GM18502 (cell line): ENCODE measurements at regions not wholly inside any gene's neighbourhood (a gene's known extent, or its start where the extent isn't known, plus 50 kb on each side); places are given as distances from the start of the nearest gene placed in this dataset.

Experiments used
- ATAC-seq: cut with Tn5 transposase; IDR thresholded peaks from one replicate; pipeline ENCODE4 v1.9.1; 2021; ENCODE audit warnings: mild to moderate bottlenecking; ENCODE audit not compliant: unreplicated experiment, poor library complexity

DNA sequence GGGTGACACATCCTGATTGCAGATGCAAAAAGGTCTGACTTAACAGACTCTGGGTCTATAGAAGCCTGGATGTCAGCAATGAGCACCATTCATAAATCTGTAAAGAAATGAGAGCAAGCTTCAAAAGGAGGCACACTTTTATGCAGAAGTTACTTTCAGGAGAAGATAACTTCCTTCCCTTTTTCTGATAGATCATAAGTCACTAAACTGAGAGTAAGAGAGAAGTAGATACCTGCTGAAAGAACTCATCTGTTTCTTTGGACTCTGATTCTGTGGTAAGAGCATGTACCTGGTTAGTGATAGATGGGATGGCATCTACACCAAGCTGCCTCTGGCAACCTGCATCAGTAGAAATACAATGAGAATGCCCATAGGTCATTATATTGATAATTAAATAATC, 525.6 kb downstream of the CETN3 start:
- no peak for ATAC-seq

DNA sequence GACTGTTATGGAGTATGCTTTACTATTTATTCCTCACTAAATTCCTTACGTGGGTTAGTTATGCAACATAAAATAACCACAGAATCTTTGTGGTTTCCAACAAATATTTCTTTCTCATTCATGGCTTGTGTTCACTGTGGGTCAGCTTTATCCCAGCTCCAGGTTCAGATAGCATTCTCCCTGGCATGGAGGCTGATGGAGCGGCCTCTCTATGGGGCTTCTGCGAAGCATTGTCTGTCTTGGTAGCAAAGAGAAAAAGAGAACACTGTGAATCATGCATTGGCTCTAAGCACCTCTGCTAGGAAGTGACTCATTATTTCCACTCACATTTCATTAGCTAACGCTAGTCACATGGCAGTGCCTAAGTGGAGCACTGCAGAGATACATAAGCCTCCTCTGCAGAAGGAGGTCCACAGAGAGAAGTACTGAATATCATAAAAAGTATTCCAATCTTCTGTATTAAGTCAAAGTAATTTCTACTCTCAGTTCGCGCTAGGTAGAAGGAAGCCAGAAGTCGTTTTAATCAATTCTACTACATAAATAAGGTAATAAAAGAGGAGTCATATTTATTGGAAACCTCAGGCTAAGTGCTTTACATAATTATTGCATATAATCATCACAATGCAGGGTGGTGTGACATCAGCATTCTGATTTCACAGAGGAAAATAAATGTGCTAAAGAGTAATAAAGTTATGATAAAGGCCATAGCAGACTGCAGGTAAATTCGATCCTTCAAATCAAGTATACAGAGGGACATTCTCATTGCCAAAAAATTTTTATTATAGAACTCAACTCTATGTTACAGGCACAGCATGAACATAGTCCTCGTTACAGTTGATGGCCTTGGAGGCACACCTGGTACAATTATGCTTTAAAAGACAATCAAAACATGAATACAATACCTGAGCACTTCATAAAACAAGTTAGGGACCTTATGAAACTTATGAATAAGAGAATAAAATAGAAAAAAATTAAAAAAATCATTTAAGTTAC, 531.1 kb downstream of the CETN3 start:
- ATAC-seq = no peak

DNA sequence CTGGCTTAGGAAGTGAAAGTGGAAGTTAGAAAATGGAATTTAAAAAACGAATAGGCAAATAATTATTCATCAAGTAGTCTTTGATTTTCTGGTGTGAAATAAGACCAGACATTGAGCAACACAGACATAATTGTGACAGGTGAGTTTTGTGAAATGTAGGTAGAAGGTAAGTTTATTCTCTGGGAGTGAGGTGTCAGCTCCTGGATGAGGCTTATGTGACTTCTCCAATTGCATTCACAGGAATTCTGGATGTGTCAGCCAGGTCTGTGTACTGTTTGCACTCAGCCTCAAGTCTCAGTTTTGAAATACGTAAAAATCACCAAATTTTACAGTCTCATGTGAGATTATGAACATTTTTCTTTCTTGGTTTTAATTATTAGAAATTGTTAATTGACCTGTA, 537.6 kb downstream of the CETN3 start:
- no peak for ATAC-seq

DNA sequence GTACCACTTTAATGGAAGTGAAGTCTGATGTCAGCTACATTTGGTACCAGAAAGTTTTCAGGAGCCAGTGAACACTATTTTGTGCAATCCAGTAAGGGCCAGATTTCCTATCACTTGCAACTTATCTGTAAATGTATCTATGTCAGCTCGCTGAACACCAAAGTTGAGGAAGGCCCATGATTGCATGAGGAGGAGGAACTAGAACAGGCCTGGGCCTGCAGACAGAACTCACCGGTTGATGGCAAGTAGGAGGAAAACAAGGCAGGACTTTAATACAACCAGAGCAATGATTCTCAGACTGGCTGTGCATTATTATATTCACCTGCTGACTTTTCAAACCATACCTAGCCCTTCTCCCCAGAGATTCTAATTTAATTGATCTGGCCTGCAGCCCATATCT, 540.2 kb downstream of the CETN3 start:
- no peak for ATAC-seq

DNA sequence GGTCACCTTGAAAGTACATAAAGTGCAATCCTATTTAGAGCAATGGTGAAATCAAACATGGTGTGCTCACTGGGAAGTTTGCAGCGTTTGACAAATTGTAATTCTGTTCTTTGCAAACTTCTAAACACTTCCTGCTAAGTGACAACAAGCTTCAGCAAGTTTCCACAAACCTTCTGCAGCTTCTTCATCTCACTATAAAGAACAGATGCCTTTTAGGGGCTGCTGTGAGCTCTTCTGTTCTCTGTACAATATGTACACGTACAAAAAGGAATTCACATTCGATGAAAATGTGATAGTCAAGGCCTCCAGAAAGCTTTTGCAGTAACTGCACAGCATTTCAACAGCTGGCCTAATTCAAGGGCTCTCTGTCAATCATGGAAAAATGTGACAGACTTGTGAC, 543.1 kb downstream of the CETN3 start:
- no peak for ATAC-seq

DNA sequence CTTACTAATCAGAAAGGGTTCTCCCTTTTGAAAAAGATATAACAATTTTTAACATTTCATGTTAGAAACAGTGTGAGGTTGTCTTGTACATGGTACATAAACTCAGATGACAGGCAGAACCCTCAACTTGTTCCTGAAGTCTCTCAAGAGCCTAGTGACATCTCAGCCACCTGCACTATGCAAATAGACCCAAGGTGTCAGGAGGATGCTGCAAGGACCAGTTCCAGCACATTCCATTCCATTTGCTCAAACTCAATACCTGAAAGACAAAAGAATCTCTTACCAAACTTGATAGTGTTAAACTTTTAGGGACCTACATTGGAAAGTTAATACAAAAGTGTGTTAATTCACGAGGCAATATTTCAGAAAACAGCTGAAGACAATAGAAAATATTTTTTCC, 544.6 kb downstream of the CETN3 start:
- ATAC-seq = no peak

DNA sequence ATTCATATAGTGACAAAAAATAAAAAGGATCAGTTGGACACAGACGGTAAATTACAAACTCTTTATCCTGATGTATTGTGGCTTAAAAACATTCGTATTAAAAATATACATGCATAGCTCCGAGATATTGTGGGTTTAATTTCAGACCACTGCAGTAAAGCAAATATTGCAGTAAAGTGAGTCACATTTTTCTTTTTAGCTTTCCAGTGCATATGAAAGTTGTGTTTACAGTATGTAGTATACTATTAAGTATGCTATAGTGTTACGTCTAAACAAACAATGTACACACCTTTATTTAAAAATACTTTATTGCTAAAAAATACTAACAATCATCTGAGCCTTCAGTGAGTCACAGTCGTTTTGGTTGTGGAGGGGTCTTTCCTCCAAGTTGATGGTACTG, 551.8 kb downstream of the CETN3 start:
- no peak for ATAC-seq

DNA sequence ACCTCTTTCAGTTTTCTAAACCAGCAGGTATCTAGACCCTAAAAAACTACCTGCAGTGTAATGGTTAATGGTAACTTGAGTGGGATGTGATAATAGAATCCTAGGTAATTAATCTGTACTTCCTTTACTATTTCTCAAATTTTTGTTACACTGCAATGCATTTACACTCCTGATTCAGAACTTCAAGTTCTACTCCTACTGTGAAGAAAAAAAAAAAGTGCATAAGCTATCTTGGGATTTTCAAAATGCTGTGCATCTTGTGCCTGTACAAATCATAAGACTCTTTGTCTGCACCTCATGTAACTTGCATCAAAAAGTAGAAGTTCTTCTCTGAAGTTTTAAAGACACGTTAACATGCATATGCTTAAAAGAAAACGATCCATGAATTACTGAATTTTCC, 554.1 kb downstream of the CETN3 start:
- ATAC-seq = no peak

DNA sequence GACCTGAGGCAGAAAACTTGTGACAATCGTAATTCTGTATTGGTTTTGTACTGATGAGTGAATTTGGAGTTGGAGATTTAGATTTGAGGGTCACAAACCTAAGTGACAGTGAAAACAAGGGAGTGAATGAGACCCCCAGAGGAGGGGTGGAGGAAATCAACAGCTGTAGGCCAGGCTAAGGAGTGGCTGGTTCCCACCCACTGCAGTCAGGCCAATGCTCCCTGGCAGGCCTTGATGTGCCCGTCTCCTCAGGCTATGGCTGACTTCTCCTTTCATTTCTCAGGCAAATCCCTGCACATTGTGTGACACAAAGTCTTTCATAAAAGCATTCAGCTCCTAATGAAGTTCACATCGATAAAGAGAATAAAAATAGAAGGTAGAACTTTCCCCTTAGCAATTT, 557.6 kb downstream of the CETN3 start:
- no peak for ATAC-seq

DNA sequence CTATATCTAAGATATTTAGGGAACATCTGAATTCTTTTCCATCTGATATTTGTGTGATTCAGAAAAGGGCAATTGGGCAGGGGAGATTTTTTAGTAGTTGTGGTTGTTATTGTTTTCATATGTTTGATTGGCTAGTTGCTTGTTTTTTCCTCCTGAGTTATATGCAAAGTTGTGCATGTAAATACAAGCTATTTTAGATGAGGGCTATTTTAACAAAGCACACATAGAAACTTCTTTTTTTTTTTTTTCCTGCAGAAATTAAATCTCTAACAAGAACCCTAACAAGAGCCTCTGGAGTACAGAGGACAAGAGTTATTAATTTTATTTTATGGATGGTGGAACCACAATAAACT, 559.1 kb downstream of the CETN3 start:
- ATAC-seq = peak; percentile 44

DNA sequence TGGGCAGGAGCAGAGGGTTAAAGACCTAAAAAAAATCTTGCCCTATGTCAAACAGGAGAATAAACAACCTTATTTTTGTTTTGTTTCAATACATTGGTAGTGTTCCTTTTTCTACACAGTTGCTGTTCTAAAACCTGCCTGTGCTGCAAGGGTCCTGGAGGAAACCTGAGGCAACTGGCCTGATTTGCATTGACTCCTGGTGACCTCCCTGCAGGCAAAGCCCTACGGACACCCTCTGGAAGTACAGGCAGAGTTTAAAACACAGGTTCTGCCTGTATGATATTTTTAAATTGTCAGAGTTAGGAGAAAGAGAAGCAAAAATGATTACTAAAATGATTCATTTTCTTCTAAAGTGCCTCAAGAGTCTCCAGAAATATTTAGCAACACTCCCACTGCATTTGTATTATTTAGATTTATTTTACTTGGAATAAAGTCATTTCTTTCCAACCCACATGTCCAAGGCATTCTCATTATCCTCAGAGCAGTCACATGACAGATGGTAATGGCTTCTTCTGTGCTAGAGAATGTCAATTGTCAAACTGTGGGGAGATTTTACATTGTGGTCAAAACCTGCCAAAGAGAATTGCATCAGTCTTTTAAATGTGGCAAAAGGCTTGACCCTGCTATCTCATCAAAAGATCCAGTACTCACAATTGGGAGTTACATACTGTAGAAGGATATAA, 559.6 kb downstream of the CETN3 start:
- peak; percentile 50 for ATAC-seq

DNA sequence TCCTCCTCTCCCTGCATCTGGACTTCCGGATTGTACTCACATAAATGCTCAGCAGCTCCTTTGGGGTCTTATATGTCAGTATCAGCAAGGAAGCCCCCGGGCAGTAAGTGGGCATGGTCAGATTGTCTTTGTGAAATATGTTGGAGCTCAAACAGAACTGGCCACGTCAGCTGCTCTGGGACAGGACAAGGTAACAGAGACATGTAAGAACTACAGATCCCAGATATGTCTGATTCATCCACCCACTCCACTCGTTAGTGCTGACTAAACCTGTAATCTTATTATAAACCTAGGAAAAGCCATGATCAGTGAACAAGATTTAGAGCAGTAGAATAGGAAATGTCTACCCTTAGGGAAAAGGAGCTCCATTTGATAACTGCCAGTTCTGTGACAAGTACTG, 561.8 kb downstream of the CETN3 start:
- ATAC-seq = no peak

DNA sequence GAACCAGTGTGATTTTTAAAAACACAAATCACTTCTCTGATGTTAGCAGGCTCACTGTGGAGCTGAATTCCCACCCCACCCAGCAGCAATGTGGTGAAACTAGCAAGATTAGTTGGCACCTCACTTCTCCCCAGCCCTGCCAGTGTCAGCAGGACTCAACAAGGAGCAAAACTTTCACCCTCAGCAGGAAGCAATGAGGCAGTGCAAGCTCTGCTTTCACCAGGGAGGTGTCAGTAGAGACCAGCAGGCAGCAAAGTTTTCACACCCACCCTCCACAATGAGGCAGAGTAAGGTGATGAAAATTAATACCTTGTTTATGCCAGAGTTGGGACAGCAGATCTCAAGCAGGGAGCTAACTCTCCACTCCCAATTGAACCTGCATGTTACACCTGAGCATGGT, 565.0 kb downstream of the CETN3 start:
- ATAC-seq = no peak

DNA sequence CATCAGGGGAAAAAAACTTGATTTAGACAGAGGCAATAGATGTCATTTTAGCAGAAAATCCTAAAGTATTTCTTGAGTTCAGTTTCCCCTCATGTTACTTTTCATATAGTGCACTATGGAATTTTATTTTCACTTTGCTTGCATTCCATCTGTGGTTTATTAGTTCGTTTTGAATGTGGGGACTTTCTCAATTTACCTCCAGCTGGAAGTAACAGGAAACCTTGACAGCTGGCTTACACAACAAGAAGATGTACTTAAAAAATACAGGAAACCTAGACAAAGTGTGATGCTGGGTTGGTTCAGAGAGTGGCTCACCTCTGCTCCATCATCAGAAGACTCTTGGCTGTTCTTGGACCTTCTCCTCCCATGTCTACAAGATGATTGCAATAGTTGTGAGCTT, 567.0 kb downstream of the CETN3 start:
- ATAC-seq = no peak

DNA sequence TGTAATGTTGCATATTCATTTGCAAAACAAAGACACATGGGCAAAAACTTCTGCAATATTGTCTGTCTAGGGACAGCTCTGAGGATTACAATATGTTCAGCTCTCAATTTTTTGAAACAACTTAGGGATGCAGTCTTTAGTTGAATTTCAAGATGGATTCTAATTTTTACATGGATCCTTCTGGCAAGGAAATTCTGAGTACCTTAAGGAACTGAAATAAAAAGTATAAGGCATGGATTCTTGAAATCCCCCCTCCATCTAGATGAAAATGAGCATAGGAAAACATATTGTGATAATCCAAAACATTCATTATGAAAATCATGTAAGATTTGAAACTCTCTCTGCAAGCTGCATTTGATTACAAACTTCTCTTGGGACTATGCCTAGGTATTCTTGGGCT, 568.6 kb downstream of the CETN3 start:
- ATAC-seq = no peak

DNA sequence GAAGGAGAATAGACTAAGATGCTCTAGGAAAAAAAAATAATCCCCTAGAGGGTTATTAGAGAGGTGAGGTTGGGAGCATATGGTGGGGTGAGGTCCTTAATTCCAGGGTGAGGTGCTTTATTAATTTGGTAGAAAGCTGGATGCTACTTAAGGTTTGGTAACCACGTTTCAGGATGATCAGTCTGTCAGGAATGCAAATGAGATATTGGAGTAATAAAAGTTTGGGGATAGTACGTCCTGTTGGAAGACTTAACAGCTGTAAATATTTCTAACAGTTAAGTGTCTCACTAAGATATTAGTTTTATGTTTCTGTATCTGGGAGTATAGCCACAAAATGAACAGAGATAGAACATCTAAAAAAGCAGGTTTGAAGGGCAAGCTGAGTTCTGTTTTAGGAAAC, 578.9 kb downstream of the CETN3 start:
- no peak for ATAC-seq

DNA sequence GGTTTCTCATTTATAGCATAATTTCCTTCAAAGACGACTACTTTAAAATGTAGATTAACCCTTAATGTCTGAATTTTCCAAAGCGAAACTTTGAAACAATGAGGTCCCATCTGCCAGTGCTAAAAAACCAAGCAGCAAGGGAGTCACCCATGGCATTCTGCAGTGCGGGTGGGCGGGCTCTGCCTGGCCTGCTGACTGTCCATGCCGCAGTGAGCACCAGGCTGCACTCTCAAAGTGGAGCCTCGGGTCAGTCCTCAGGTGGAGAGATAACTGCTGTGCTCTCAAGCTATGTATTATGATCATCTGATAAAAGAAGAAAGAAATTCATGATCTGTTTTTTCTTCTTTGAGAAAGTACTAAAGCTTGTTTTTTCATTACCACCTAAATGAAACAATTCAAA, 581.6 kb downstream of the CETN3 start:
- no peak for ATAC-seq

DNA sequence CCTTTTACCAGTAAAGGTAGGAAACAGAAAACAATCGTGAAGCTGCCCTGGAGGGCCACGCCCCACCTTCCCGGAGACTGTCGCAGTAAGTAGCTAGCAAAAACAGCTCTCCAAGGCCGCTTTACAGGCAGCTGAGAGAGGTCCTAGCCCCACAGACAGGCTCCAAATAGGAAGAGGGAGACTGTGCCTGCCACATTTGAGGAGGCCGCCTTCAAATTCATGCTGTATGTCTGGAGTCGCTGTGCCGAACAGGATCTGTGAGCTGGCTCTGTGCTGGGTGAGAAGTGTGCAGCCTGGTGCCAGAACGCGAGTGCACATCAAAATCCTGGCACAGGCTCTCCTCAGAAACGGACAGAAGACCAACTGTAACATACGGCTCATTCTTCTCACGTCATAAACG, 582.2 kb downstream of the CETN3 start:
- no peak for ATAC-seq

DNA sequence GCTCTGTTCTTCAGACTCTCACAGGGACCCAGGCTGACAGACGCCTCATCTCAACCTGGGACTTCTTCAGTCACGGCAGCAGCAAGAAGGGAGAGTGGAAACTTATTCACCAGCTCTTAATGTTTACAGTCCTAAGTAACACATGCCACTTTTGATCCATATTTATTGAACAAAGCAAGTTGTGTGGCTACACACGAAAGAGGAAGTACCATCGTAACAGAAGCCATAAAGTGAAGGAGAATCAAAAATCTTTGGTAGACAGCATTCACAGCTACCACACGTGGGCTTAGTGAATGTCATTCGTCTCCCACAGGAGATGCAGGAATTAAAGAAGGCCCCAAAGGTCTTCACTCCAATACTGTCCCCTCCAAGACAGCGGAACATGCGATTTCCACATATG, 582.6 kb downstream of the CETN3 start:
- ATAC-seq = no peak

DNA sequence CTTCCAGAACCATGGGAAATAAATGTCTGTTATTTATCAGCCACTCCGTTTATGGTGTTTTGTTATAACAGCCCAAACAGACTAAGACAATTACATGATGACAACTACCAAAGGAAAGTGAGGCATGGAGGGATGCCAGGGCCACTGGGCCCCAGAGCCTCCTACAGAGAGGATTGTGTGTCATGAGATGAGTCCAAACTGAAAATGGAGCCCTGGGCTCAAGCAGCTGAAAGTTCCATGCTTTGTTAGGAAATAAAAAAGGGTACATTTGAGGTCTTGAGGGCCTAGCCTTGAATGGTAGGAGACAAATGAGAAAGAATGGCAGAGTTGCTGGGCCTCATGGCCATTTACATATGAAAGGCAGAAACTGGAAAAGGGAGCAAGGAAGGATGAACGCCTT, 586.5 kb downstream of the CETN3 start:
- no peak for ATAC-seq

DNA sequence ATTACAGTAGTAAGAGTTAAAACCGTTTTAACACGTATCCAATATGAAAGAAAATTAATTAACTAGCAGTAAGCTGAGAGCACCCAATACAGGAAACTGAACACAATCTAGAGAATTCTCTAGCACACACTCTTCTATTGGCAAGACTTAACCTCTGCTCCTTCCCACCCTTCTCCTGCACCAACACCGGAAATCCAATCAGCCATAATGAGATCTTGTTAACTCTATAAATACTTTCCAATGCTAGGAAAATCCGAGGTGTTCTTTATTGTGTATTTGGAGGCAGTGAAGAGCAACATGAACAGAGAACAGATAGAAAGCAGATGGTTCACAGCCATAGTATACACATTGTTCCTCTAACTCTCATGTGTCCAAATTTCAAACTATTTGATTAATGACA, 591.7 kb downstream of the CETN3 start:
- no peak for ATAC-seq

DNA sequence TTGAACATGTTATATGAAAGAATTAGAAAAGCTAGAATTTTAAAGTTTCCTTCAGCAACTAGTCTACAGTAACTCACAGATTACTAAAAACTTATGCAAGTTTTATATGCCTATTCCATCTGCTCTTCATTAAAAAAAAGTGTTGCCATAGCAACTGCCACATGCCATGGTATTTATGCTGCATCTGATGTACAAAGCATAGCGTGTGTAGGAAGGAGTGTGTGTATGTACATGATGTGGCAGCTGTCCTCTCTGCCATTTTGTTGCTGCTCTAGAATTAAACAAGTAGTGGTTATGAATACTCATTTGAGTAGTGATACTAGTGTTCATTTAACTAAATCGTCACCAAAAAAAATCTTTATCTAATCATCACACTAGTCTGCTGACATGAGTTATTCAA, 593.5 kb downstream of the CETN3 start:
- ATAC-seq = no peak
